HG03565 (cell line): ENCODE measurements at regions not wholly inside any gene's neighbourhood (a gene's known extent, or its start where the extent isn't known, plus 50 kb on each side); places are given as distances from the start of the nearest gene placed in this dataset.
A peak's percentile ranks its signal among the peaks of the same experiment; 100 is the strongest.
"Not testable (repeated sequence)": the region's sequence is repeated elsewhere in the genome, so short reads cannot be mapped to it uniquely, and the experiment has no call there.

Experiments used
- ATAC-seq: cut with Tn5 transposase; IDR thresholded peaks from one replicate; pipeline ENCODE4 v1.9.1; 2021; ENCODE audit warnings: mild to moderate bottlenecking, moderate library complexity; ENCODE audit not compliant: unreplicated experiment

GRCh38 chr7:76926416-76926815, 105.7 kb downstream of the SPDYE17 start:
- ATAC-seq: not testable (repeated sequence)

GRCh38 chr7:76924756-76925155, 107.4 kb downstream of the SPDYE17 start:
- not testable (repeated sequence) for ATAC-seq

DNA sequence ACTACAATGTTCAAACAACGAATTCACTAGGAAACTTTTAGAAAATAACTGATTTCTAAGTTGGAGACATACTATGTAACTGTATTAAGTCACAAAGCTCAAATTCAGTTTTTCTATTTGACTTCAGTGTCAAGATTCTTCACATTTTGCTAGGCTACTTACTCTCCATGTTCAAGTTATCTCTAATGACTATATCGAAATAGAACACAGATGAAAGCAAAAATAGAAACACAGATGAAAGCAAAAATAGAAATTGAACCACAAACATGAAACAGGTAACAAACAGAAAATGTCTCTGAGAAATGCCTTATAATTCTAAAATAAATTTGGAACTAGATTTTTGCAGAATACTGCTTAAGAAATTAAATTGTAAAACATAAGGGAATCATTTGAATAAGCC, 113.5 kb downstream of the SPDYE17 start:
- not testable (repeated sequence) for ATAC-seq

GRCh38 chr7:76914361-76914760, 117.8 kb downstream of the SPDYE17 start:
- ATAC-seq: peak; percentile 54

DNA sequence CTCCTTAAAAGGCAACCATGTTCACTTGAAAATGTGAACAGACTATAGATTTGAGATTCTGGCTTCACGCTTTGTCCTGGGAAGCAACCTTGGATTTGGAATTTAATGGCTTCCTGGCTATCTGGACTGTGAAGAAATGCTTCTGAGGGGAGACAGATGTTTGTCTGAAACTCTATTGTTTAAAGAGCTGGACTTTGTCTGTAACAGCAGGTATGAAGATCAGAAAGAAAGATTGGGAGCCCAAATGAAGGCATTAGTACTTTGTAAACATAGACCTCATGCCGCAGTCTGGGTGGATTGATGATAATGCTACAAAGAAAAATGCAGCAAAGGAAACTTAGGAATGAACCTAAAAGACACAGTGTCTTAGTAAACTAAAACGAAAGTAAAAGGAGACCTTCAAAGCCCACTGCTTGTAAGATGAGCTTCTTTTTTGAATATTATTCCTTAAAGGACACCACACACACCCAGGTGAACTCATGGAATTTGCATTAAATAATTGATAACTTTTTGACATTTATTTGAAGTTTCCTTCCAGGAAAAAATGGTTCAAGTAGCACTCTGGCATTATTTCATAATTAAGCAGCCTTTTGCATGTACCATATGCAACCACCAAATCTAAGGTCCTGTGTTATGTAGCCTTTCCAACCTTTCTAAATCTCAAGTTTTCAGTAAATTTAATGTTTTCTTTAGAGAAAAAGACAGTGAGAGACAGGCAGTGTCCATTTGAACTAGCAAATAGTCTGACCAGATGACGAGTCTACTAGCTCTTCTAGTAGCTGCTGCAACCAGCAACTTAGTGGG, 119.9 kb downstream of the SPDYE17 start:
- not testable (repeated sequence) for ATAC-seq

DNA sequence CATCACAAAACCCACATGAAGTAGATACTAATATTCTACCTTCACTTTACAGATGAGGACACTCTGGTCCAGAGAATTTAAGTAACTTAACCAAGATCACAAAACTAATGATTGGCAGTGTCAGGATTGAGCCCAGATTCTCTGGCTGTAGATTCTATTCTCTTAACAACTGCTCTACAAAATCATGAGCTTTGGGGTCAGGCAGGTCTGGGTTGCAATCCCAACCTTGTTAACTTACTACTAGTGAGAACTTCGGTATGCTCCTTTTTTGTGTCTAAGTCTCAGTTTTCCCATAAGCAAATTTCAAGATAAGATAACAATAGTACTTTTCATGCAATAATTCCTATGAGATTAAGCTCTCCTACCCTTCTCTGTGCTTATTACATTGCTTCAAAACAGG, 127.5 kb downstream of the SPDYE17 start:
- not testable (repeated sequence) for ATAC-seq

- ATAC-seq: not testable (repeated sequence)
Measured at GRCh38 chr7:76901944-76902710, 130.0 kb downstream of the SPDYE17 start.

GRCh38 chr7:76898807-76899206, 133.4 kb downstream of the SPDYE17 start:
- ATAC-seq: not testable (repeated sequence)

- ATAC-seq: not testable (repeated sequence)
Measured at GRCh38 chr7:76897007-76897406, 135.2 kb downstream of the SPDYE17 start.

GRCh38 chr7:76895696-76896095, 136.5 kb downstream of the SPDYE17 start:
- not testable (repeated sequence) for ATAC-seq

GRCh38 chr7:76891771-76892170, 140.4 kb downstream of the SPDYE17 start:
- not testable (repeated sequence) for ATAC-seq

DNA sequence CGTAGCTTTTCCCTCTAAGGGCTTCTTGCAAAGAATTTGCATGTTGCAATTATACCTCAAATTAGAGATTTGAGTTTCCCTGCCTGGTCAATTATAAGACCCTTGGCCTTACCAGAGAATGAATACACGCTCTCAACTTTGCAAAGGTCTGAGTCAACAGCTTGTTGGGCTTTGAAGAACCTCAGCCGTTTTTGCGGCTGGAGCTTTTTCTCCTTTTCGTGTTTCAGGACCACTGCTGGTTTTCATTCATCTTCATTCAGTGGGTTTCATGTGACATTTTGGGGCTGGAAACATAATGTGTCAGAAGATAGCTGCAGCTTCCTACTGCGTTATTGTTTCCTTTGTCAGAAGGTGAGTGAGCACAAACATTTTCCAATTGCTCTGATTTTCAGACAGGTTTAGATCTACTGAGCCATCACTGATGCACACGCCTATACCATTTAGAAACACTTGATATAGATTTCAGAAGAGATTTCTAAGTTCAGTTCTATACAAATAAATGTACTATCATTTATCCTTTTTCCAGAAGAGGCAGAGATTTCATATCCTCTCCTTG, 152.3 kb downstream of the SPDYE17 start:
- ATAC-seq: not testable (repeated sequence)

GRCh38 chr7:76875760-76876159, 156.4 kb downstream of the SPDYE17 start:
- not testable (repeated sequence) for ATAC-seq

GRCh38 chr7:76870504-76870808, 161.7 kb downstream of the SPDYE17 start:
- not testable (repeated sequence) for ATAC-seq

GRCh38 chr7:76867364-76867889, 164.7 kb downstream of the SPDYE17 start:
- ATAC-seq: not testable (repeated sequence)

- not testable (repeated sequence) for ATAC-seq
Measured at GRCh38 chr7:76863150-76863773, 168.9 kb downstream of the SPDYE17 start.

GRCh38 chr7:76862241-76862640, 169.9 kb downstream of the SPDYE17 start:
- not testable (repeated sequence) for ATAC-seq

DNA sequence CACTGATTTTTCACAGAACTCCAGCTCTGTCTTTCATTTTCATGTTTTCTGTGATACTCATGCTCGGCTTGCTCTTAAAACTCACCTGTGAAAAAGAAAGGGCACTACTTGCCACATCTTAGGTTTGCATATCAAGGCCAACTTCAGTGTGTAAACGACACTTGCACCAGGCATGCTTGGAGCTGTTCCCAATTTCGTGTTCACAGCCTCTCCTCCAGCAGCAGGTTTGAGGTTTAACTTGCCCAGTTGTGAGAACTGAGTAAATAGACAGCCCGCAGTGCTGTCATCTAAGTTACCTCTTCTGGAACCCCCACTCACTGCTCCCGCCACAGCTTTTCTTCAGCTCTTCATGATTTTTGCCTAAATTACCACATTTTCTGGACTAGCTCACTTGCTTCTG, 172.2 kb downstream of the SPDYE17 start:
- not testable (repeated sequence) for ATAC-seq

DNA sequence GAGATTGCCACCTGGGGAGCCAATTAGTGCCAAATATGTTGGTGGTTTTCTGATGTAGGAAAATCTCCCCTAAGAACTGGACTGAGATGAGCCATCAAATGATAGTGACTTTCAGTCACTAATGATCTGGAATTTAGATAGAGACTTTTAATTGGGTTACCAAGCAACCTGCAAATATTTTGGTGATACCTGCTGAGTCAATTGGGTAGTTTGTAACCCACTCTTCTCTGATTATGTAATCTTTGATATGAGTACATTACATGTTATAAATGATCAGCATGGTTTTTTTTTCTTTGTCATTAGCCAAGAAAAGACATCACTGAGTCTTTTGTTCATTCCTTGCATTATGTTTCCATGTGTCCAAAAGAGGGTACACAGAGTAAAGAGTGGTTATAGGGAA, 177.5 kb downstream of the SPDYE17 start:
- ATAC-seq: not testable (repeated sequence)

- ATAC-seq: not testable (repeated sequence)
Measured at GRCh38 chr7:76852787-76853584, 179.2 kb downstream of the SPDYE17 start.
